ENCODE measurements at regions not wholly inside any gene's neighbourhood (a gene's known extent, or its start where the extent isn't known, plus 50 kb on each side); places are given as distances from the start of the nearest gene placed in this dataset.

DNA sequence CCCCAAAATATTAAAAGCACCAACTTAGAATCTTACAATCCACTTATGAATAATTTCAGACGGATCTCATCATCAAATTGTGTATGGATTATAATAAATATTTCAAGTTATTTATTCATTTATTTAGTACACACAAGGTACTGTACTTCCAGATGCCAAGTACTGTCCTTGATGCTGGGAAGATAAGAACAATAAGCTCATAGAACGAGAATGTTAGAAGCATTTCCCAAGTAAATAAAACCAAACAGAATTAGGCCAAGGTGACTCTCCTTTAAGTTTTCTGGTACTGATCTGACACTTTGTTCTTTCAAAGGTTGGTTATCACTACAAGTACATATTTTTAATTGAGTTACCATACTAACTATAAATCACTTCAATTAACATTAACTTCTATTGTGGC lies 416.1 kb upstream of the ETAA1 start:
- in situ Hi-C loops (cut with HindIII; ENCODE audit: low pct_unique_long_range_greater_than_20kb, low sequenced_read_pairs) (no loop called here), intact Hi-C loops (cut with micrococcal nuclease; ENCODE audit: unreplicated experiment) (no loop called here)
- no TSS peak for BruUV-seq (replicated peaks)
- DNase-seq (ENCODE audit: low read depth, low spot score) (no peak), ATAC-seq (no peak)
- no peaks in the 10 kb centered on the region for H3K4me1 ChIP-seq (ENCODE audit: control insufficient read depth, insufficient read depth, low read length)
- H3K4me3 ChIP-seq (ENCODE audit: low read depth in 2 of 2, low read length in 2 of 2) = no peak overlapping the region
- CTCF ChIA-PET = no interaction called here
- TF ChIP-seq TCF7L2 (IDR thresholded peaks at IDR 0.05; ENCODE audit: low read depth, low read length) = no peak
- TF ChIP-seq, protein P1, sequence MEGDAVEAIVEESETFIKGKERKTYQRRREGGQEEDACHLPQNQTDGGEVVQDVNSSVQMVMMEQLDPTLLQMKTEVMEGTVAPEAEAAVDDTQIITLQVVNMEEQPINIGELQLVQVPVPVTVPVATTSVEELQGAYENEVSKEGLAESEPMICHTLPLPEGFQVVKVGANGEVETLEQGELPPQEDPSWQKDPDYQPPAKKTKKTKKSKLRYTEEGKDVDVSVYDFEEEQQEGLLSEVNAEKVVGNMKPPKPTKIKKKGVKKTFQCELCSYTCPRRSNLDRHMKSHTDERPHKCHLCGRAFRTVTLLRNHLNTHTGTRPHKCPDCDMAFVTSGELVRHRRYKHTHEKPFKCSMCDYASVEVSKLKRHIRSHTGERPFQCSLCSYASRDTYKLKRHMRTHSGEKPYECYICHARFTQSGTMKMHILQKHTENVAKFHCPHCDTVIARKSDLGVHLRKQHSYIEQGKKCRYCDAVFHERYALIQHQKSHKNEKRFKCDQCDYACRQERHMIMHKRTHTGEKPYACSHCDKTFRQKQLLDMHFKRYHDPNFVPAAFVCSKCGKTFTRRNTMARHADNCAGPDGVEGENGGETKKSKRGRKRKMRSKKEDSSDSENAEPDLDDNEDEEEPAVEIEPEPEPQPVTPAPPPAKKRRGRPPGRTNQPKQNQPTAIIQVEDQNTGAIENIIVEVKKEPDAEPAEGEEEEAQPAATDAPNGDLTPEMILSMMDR (IDR thresholded peaks at IDR 0.05) = no peak
- TF ChIP-seq SIN3A (IDR thresholded peaks at IDR 0.05; ENCODE audit: borderline replicate concordance, insufficient read depth, low read depth, low read length) = no peak
- no peak for TF ChIP-seq POLR2AphosphoS5 (IDR thresholded peaks at IDR 0.05; ENCODE audit: low read depth, low read length)
- TF ChIP-seq, protein P2, sequence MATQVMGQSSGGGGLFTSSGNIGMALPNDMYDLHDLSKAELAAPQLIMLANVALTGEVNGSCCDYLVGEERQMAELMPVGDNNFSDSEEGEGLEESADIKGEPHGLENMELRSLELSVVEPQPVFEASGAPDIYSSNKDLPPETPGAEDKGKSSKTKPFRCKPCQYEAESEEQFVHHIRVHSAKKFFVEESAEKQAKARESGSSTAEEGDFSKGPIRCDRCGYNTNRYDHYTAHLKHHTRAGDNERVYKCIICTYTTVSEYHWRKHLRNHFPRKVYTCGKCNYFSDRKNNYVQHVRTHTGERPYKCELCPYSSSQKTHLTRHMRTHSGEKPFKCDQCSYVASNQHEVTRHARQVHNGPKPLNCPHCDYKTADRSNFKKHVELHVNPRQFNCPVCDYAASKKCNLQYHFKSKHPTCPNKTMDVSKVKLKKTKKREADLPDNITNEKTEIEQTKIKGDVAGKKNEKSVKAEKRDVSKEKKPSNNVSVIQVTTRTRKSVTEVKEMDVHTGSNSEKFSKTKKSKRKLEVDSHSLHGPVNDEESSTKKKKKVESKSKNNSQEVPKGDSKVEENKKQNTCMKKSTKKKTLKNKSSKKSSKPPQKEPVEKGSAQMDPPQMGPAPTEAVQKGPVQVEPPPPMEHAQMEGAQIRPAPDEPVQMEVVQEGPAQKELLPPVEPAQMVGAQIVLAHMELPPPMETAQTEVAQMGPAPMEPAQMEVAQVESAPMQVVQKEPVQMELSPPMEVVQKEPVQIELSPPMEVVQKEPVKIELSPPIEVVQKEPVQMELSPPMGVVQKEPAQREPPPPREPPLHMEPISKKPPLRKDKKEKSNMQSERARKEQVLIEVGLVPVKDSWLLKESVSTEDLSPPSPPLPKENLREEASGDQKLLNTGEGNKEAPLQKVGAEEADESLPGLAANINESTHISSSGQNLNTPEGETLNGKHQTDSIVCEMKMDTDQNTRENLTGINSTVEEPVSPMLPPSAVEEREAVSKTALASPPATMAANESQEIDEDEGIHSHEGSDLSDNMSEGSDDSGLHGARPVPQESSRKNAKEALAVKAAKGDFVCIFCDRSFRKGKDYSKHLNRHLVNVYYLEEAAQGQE (IDR thresholded peaks at IDR 0.05; ENCODE audit: insufficient read depth in 1 of 2, low read depth in 2 of 2, low read length in 1 of 2) = no peak
- no peak overlapping the region for H3K27ac ChIP-seq (ENCODE audit: low read length)
- no peaks in the 10 kb centered on the region for H3K9me3 ChIP-seq (ENCODE audit: control insufficient read depth, insufficient read depth, low read depth, low read length)
- POLR2A ChIA-PET = no interaction called here
- H3K36me3 ChIP-seq (ENCODE audit: control insufficient read depth, insufficient read depth, low read length) = no peaks in the 10 kb centered on the region
- no peaks in the 10 kb centered on the region for H3K27me3 ChIP-seq (ENCODE audit: control insufficient read depth, insufficient read depth, low read length)

DNA sequence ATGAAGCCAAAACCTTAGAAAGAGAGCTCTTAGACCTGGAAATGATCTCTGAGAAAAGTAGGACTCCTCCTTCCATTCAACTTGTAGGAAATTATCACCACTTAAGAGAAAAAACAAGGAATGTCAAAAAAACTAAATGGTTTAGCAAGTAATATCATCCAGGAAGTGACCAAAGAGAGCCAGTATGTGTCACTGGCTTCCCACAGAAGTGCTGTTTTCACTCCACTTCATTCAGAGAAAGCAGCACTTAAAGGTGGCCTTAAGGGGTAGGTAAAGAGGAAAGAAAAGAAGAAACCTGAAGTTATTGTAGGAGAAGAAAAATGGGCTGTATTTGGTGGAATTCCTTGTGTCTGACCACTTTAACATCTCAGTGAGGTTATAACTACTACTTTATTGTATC lies 414.4 kb upstream of the ETAA1 start:
- Histone ChIP-seq H3K9me3 (ENCODE audit: control insufficient read depth, insufficient read depth, low read depth, low read length) (no peaks in the 10 kb centered on the region), H3K4me1 (ENCODE audit: control insufficient read depth, insufficient read depth, low read length) (no peaks in the 10 kb centered on the region), H3K4me3 (ENCODE audit: low read depth in 2 of 2, low read length in 2 of 2) (no peak overlapping the region), H3K27ac (ENCODE audit: low read length) (no peak overlapping the region), H3K36me3 (ENCODE audit: control insufficient read depth, insufficient read depth, low read length) (no peaks in the 10 kb centered on the region), H3K27me3 (ENCODE audit: control insufficient read depth, insufficient read depth, low read length) (no peaks in the 10 kb centered on the region)
- TF ChIP-seq SIN3A (IDR thresholded peaks at IDR 0.05; ENCODE audit: borderline replicate concordance, insufficient read depth, low read depth, low read length) (no peak), TCF7L2 (IDR thresholded peaks at IDR 0.05; ENCODE audit: low read depth, low read length) (no peak)
- in situ Hi-C loops (cut with HindIII; ENCODE audit: low pct_unique_long_range_greater_than_20kb, low sequenced_read_pairs) (no loop called here), intact Hi-C loops (cut with micrococcal nuclease; ENCODE audit: unreplicated experiment) (no loop called here)
- ChIA-PET CTCF (no interaction called here), POLR2A (no interaction called here)
- DNase-seq (ENCODE audit: low read depth, low spot score) (no peak), ATAC-seq (no peak)
- no TSS peak for BruUV-seq (replicated peaks)

DNA sequence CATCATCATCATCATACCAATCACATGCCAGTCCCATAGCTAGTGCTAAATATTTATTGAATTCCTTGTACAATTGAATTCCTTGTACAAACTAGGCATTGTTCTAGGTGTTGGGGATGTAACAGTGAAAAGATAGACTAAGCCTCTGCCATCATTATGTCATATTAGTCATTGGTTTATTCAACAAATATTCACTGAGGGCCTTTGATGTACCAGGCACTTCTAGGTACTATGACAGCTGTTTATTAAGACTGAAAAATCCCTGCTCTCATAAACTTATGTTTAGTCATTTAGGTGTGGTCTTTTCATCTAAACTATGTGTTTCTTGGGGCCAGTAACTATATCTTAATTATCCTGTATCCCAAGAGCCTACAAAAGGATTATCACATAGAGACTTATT lies 412.3 kb upstream of the ETAA1 start:
- ATAC-seq (no peak), DNase-seq (ENCODE audit: low read depth, low spot score) (no peak)
- Histone ChIP-seq H3K27ac (ENCODE audit: low read length) (no peak overlapping the region), H3K4me1 (ENCODE audit: control insufficient read depth, insufficient read depth, low read length) (no peaks in the 10 kb centered on the region), H3K27me3 (ENCODE audit: control insufficient read depth, insufficient read depth, low read length) (no peaks in the 10 kb centered on the region), H3K36me3 (ENCODE audit: control insufficient read depth, insufficient read depth, low read length) (no peaks in the 10 kb centered on the region), H3K9me3 (ENCODE audit: control insufficient read depth, insufficient read depth, low read depth, low read length) (no peaks in the 10 kb centered on the region), H3K4me3 (ENCODE audit: low read depth in 2 of 2, low read length in 2 of 2) (no peak overlapping the region)
- BruUV-seq (replicated peaks) = no TSS peak
- intact Hi-C loops (cut with micrococcal nuclease; ENCODE audit: unreplicated experiment) = no loop called here
- in situ Hi-C loops (cut with HindIII; ENCODE audit: low pct_unique_long_range_greater_than_20kb, low sequenced_read_pairs) = no loop called here
- no peak for TF ChIP-seq POLR2AphosphoS5 (IDR thresholded peaks at IDR 0.05; ENCODE audit: low read depth, low read length)
- no peak for TF ChIP-seq SIN3A (IDR thresholded peaks at IDR 0.05; ENCODE audit: borderline replicate concordance, insufficient read depth, low read depth, low read length)
- TF ChIP-seq TCF7L2 (IDR thresholded peaks at IDR 0.05; ENCODE audit: low read depth, low read length) = no peak
- TF ChIP-seq, protein P1 (IDR thresholded peaks at IDR 0.05) = no peak
- TF ChIP-seq, protein P2 (IDR thresholded peaks at IDR 0.05; ENCODE audit: insufficient read depth in 1 of 2, low read depth in 2 of 2, low read length in 1 of 2) = no peak
- POLR2A ChIA-PET = no interaction called here
- CTCF ChIA-PET = no interaction called here
